Stimulated activated CD8-positive, alpha-beta memory T cell treated with anti-CD3 and anti-CD28 coated beads, Interleukin-4, amount 100 ng/mL, for 24 hours (primary cell): ENCODE measurements at regions not wholly inside any gene's neighbourhood (a gene's known extent, or its start where the extent isn't known, plus 50 kb on each side); places are given as distances from the start of the nearest gene placed in this dataset.

Source experiments
- DNase-seq: peaks from one replicate; pipeline ENCODE4 v3.0.0-alpha.2; 2020; ENCODE audit warnings: low read depth

GRCh38 chr14:49240383-49240782, 345.8 kb downstream of the RPS29 start:
- no peak for DNase-seq

DNA sequence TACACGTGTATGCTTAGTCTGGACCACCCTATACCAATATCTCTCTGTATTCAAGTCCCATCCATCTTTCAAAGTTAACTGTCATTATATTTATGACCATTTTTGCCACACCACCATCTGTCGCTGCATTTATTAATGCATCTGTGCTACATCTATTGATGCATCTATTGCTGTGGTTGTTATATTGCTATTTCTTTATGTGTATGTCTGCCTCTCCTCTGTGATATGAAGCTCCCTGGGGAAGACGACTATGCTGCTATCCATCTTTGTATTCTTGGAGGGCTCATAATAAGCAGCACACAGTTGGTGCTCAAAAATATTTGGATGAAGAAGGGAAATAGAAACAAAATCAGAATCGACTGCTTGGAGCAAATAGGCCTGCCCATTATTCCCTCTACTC, 357.6 kb downstream of the RPS29 start:
- no peak for DNase-seq

GRCh38 chr14:49221316-49221715, 364.9 kb downstream of the RPS29 start:
- no peak for DNase-seq

DNA sequence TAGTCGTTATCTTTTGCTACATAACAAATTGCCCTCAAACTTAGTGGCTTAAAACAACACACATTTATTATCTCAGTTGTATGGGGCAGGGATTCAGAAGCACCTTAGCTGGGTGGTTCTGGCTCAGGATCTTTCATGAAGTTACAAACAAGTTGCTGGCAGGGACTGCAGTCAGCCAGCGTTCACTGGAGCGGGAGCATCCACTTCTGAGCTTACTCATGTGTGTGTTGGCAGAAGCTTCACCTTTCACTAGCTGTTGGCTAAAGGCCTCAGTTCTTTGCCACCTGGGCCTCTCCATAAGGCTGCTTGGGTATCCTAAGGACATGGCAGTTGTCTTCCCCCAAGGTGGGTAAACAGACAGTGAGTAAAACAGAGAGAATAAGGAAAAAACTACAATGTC, 365.7 kb downstream of the RPS29 start:
- no peak for DNase-seq

DNA sequence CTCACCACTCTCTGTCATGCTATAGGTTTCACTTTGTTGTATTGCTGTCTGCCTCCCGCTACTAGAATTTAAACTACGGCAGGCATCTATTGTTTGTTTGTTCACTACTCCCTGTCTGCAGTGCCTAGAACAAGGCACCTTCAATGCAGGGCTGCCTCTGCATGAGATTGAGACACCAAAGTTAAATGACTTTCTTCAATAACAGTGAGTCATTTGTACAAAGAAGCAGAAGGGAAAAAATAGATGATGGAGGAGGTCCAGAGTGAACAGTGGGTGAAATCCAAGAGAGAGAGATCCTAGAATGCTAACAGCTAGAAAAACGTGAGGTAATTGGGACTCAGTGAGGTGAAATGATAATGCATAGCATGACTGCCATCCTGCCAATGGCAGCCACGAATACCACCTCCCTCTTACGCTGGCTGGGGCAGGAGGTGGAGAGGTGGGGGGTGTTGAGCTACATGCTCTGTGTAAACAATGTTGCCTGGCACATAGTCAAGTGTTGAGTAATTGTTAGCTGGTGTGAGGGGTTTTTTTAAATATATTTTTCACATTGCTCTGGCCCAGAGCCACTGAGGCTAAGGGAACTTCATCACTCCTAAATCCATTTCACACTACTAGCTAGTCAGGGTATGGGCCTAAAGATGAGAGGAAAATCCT, 367.6 kb downstream of the RPS29 start:
- no peak for DNase-seq

GRCh38 chr14:49212721-49213120, 373.5 kb downstream of the RPS29 start:
- no peak for DNase-seq

DNA sequence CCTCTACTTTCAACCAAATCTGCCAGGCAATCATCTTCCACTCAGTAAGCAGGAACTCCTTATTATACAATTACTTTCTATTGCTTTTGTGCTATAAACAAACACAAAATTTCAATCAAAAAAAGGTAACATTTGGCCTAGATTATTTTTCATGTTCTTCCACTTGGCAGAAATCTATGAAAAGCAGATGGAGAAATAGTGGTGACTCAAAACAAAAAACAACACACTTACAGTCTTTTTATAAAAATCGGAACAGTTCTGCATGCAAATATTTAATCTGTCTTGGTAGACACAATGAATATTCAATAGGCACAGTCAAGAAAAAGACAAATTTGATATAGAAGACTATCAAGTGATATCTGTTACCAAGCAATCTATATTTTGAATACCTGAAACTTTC, 376.8 kb downstream of the RPS29 start:
- DNase-seq = no peak

GRCh38 chr14:49206828-49207227, 379.4 kb downstream of the RPS29 start:
- DNase-seq = no peak

DNA sequence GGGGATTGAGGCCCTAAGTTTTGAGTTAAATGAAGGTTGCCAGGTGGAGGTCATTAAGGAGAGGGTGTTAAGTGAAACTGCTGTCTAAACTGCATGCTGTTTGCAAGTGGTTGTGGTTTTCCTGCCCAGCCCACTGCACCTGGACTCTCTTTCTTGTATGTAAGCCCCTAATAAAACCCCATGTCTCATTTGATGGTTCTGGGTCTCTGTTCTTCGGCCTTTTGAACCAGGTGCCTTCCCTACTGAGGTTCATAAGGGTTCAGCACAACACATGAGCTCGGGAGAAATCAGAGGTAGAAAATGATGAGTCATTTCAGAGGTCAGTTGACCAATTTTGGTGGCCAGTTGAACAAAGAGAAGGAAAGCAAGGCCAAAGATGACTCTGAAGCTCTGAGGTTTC, 382.5 kb downstream of the RPS29 start:
- DNase-seq = no peak

- DNase-seq = no peak
Measured at GRCh38 chr14:49199159-49199558, 387.0 kb downstream of the RPS29 start.

DNA sequence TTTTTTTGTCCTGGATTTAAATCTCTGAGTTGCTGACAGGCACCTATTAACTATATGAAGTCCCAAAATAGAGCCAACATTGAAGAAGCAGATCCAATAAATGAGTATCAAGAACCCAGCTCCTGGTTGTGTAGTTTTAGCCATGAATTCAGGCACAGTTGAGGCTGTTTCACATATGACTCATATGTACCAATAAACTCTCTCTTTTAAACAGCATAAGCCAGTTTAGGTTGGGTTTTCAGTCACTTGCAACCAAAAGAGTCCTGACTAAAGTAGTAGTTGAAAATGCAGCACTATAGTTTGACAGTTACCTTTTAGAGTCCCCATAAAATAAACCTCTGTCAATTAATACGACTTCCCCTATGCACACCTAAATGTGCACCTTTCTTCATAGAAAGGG, 389.9 kb downstream of the RPS29 start:
- DNase-seq = no peak

DNA sequence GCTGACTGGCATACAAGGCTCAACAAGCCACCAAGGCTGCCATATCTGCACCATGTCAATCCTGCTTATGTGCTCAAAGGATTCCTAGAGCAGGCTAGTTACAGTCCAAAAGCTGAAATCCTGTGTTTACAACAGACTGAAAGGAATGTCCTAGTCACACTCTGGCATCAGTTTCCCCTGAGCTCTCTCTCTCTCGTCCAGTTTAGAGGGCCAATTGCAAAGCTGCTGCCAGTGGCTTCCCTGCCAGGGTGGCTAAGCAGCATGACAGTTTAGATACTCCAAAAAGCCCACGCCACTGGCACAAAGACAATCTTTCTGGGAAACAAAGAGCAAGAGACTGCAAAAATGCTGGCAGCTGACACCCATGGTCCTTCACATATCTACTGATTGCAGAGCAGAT, 392.1 kb downstream of the RPS29 start:
- no peak for DNase-seq

- DNase-seq = no peak
Measured at GRCh38 chr14:49193332-49194065, 392.7 kb downstream of the RPS29 start.

- DNase-seq = no peak
Measured at GRCh38 chr14:49191380-49191779, 394.8 kb downstream of the RPS29 start.

DNA sequence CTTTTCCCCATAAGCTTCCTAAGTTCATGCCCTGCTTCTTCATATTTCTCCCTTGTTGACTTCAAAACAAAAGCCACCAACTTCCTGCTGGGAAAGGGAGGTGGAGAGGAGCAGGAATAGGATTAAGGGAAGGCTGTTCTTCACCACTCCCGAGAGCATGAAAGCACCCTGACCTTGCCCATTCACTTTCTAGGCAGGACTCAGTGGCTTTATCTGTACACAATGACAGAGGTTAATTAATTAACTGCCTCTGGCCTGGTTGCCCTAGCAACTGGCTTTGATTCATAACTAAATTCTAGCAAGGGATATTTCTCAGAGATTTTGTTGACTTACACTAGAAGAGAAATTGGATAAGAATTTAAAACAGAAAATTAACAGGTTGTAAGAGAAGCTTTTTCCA, 396.8 kb downstream of the RPS29 start:
- no peak for DNase-seq

- DNase-seq = no peak
Measured at GRCh38 chr14:49187799-49188198, 398.4 kb downstream of the RPS29 start.

- no peak for DNase-seq
Measured at GRCh38 chr14:49173765-49174373, 412.3 kb downstream of the RPS29 start.

DNA sequence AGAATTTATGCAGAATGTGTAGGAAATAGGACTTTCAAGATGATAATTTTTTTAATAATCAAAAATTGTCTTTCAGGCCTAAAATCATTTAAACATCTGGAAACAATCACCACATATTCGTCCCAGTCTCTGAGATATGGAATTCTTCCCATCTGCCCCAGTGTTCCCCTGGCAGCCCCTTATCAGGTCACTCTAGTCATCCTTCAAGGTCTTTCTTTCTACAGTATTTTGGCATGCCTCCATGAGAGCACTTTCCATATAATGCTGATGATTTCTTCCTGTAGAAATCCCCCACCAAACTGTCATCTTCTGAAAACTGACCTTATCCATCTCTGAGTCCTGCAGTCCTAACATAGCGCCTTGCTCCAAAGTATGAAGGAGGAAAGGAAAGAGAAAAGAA, 422.1 kb downstream of the RPS29 start:
- no peak for DNase-seq

- no peak for DNase-seq
Measured at GRCh38 chr14:49160983-49161382, 425.2 kb downstream of the RPS29 start.

DNA sequence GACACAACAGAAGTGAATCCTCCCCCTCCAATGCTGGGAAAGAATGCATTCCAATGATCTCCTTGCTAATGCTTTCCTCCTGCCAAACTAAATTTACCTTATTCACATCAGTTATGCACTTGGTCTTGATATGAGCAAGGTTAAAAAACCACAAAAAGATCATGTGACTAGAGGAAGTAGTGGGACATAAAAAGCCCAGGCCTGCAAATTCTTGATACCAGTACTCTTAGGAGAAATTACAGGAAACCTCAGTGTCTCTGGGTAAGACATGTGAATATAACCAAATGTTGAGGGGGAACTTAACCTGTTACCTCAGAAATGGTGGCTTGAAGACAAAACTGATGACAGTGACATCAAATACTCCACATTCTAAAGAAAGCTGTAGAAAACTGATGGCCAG, 427.1 kb downstream of the RPS29 start:
- DNase-seq = no peak

DNA sequence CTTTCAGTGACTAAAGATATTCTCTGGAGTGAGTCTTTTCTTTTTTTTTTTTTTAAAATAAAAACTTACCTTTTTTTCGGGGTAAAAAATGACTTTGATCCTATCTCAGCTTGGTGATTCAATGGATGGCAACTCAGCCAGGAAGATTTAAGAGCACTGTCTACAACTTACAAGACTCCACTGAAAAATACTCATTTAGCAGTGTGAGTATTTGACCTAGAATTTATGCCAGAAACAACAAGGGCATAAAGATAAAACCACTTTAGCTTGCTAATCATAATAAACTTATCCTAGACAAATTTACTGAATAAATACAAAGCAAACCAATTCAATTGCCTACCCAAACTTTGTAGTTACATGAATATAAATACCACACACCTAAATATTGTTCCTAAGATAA, 446.6 kb downstream of the RPS29 start:
- no peak for DNase-seq

DNA sequence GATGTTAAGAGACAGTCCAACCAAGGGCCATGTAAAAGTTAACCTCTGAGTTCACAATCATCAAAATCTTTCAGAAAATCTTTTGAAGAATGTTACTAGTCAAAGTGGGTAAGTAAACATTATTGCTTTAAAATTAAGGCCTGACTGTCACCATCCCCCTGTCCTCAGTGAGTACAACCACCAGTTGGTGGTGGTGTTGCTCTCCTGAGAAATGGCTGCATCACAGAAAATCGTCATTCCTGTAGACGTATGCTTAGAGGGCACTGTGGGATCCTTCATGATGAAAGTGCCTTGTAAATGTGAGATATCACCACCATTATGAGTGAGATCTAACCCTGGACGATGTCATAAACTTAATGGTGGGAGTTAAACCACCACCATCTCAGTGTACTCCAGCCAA, 451.2 kb downstream of the RPS29 start:
- no peak for DNase-seq

DNA sequence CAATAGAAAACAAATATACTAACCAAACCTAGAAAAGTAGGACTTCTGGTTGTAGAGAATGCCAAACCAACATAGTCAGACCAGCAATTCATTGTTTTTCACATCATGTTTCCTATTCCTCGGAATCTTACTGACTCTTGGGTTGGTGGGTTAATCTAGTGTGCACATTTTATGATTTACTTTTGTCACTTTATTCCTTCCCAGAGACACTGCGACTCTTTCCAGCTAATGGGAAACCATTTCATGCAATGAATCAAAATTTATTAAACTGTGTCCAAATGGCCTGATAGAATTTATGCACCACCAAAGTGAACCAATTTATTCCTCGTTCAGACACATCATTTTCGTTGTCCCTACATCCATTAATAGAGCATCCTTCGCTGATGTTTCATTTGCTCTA, 464.9 kb downstream of the RPS29 start:
- no peak for DNase-seq
